ENCODE measurements at regions not wholly inside any gene's neighbourhood (a gene's known extent, or its start where the extent isn't known, plus 50 kb on each side); places are given as distances from the start of the nearest gene placed in this dataset.

DNA sequence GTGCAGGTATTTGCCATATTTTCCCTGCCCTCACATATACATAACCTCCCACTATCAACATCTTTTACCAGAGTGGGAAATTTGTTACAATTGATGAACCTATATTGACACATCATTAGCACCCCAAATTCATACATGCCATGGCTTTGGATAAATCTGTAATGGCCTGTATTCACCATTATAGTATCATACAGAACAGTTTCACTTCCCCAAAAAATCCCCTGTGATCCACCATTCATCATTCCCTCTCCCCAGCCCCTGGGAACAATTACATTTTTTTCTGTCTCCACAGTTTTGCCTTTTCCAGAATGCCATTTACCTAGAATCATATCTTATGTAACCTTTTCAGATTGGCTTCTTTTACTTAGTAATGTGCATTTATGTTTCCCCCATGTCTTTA lies 494.5 kb downstream of the RNF144A start:
- no peak for DNase-seq (ENCODE audit: low read depth in 2 of 2)
- H3K4me3 ChIP-seq (replicated peaks in 1 of 2; ENCODE audit: low read depth in 2 of 2, low read length in 2 of 2): no peak overlapping the region
- TF ChIP-seq, protein P1, sequence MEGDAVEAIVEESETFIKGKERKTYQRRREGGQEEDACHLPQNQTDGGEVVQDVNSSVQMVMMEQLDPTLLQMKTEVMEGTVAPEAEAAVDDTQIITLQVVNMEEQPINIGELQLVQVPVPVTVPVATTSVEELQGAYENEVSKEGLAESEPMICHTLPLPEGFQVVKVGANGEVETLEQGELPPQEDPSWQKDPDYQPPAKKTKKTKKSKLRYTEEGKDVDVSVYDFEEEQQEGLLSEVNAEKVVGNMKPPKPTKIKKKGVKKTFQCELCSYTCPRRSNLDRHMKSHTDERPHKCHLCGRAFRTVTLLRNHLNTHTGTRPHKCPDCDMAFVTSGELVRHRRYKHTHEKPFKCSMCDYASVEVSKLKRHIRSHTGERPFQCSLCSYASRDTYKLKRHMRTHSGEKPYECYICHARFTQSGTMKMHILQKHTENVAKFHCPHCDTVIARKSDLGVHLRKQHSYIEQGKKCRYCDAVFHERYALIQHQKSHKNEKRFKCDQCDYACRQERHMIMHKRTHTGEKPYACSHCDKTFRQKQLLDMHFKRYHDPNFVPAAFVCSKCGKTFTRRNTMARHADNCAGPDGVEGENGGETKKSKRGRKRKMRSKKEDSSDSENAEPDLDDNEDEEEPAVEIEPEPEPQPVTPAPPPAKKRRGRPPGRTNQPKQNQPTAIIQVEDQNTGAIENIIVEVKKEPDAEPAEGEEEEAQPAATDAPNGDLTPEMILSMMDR (IDR thresholded peaks at IDR 0.05; ENCODE audit: low read depth, low read length): no peak

GRCh38 chr2:7417845-7418742 lies 500.9 kb downstream of the RNF144A start:
- TF ChIP-seq, protein P1 (IDR thresholded peaks at IDR 0.05; ENCODE audit: low read depth, low read length): no peak
- no peak for DNase-seq (ENCODE audit: low read depth in 2 of 2)
- H3K4me3 ChIP-seq (replicated peaks in 1 of 2; ENCODE audit: low read depth in 2 of 2, low read length in 2 of 2): no peak overlapping the region

DNA sequence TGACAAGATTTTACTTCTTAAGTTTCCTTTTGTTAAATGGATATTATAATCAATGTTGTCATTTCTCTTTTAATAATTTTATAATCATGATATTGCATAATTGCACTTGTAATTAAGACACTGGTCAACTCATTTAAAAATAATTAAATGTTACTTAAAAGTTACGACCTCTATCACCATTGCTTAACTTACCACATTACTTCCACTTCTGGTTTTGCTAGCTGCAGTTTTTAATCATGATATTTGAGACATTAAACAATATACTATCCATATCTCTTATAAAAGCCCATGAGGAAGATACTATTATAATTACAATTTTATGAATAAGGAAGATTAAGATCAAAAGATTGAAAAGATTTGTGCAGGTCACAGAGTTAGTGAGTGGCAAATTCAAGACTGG lies 502.0 kb downstream of the RNF144A start:
- TF ChIP-seq, protein P1 (IDR thresholded peaks at IDR 0.05; ENCODE audit: low read depth, low read length): no peak
- no peak for DNase-seq (ENCODE audit: low read depth in 2 of 2)
- no peak overlapping the region for H3K4me3 ChIP-seq (replicated peaks in 1 of 2; ENCODE audit: low read depth in 2 of 2, low read length in 2 of 2)

GRCh38 chr2:7419814-7420311 lies 502.7 kb downstream of the RNF144A start:
- TF ChIP-seq, protein P1 (IDR thresholded peaks at IDR 0.05; ENCODE audit: low read depth, low read length): no peak
- DNase-seq (ENCODE audit: low read depth in 2 of 2): no peak
- no peak overlapping the region for H3K4me3 ChIP-seq (replicated peaks in 1 of 2; ENCODE audit: low read depth in 2 of 2, low read length in 2 of 2)

- no peak overlapping the region for H3K4me3 ChIP-seq (replicated peaks in 1 of 2; ENCODE audit: low read depth in 2 of 2, low read length in 2 of 2)
- TF ChIP-seq, protein P1 (IDR thresholded peaks at IDR 0.05; ENCODE audit: low read depth, low read length): no peak
- no peak for DNase-seq (ENCODE audit: low read depth in 2 of 2)
Observed at GRCh38 chr2:7420530-7420929, 503.3 kb downstream of the RNF144A start.

GRCh38 chr2:7424481-7424880 lies 507.3 kb downstream of the RNF144A start:
- DNase-seq (ENCODE audit: low read depth in 2 of 2): no peak
- H3K4me3 ChIP-seq (replicated peaks in 1 of 2; ENCODE audit: low read depth in 2 of 2, low read length in 2 of 2): no peak overlapping the region
- TF ChIP-seq, protein P1 (IDR thresholded peaks at IDR 0.05; ENCODE audit: low read depth, low read length): no peak
